H1 (cell line): ENCODE measurements at regions not wholly inside any gene's neighbourhood (a gene's known extent, or its start where the extent isn't known, plus 50 kb on each side); places are given as distances from the start of the nearest gene placed in this dataset.

Source experiments
- CTCF ChIA-PET: fragments of 300-600 bp; sonication (Branson Sonifier 250); formaldehyde crosslinking; loops from one replicate; lab custom pipeline; 2021; ENCODE audit not compliant: partially characterized antibody; lab: Charles Lee
- POLR2A ChIA-PET: fragments of 300-600 bp; sonication (Branson Sonifier 250); formaldehyde crosslinking; loops from one replicate; lab custom pipeline; 2021; ENCODE audit warnings: inconsistent platforms; ENCODE audit not compliant: partially characterized antibody; lab: Charles Lee
- DNase-seq, 2 experiments: peaks; one replicate each; pipeline versions ENCODE4 v3.0.0 to v3.0.0-alpha.2; 2010 to 2022; ENCODE audit warnings: low spot score in 2 of 2, low read depth in 1 of 2, mixed read lengths in 1 of 2
- FAIRE-seq: peaks from 2 replicates; lab custom pipeline; 2011; peaks lifted over from hg19 to GRCh38; lab: Jason Lieb, UNC
- H2AFZ ChIP-seq: 2 replicates; pipeline ENCODE4 v1.8.1; 2012; ENCODE audit warnings: low read length, inconsistent platforms
- H2AK5ac ChIP-seq: 2 replicates; pipeline ENCODE4 v1.6.1; 2013; ENCODE audit warnings: low read depth, low read length
- H2BK120ac ChIP-seq: replicated peaks from 2 replicates; pipeline ENCODE3; 2013; ENCODE audit warnings: low read depth, low read length, inconsistent platforms
- H2BK12ac ChIP-seq: 2 replicates; pipeline ENCODE4 v1.6.1; 2013; ENCODE audit warnings: low read depth, low read length
- H2BK15ac ChIP-seq: 2 replicates; pipeline ENCODE4 v1.6.1; 2013; ENCODE audit warnings: low read length
- H2BK20ac ChIP-seq: 2 replicates; pipeline ENCODE4 v1.6.1; 2013; ENCODE audit warnings: low read length
- H2BK5ac ChIP-seq: 2 replicates; pipeline ENCODE4 v1.6.1; 2013; ENCODE audit warnings: low read depth, low read length
- H3K14ac ChIP-seq: 2 replicates; pipeline ENCODE4 v1.6.1; 2013; ENCODE audit warnings: inconsistent platforms; ENCODE audit not compliant: insufficient read length
- H3K18ac ChIP-seq: 2 replicates; pipeline ENCODE4 v1.6.1; 2013; ENCODE audit warnings: low read length; ENCODE audit errors: extremely low read depth
- H3K23ac ChIP-seq: 2 replicates; pipeline ENCODE4 v1.6.1; 2013; ENCODE audit warnings: inconsistent platforms; ENCODE audit not compliant: insufficient read length
- H3K23me2 ChIP-seq: 2 replicates; pipeline ENCODE4 v1.6.1; 2013; ENCODE audit warnings: low read depth, low read length
- H3K27ac ChIP-seq: 2 replicates; pipeline ENCODE4 v1.6.1; 2011; ENCODE audit warnings: low read depth, low read length, inconsistent platforms
- H3K27me3 ChIP-seq, 4 experiments: replicated peaks in 1 of 4; 1 replicate in 1 of 4; 2 replicates in 3 of 4; pipeline versions ENCODE4 v1.6.1 to v1.8.1; 2011 to 2013; ENCODE audit warnings: low read length in 3 of 4, mild to moderate bottlenecking in 3 of 4, inconsistent platforms in 2 of 4, mixed read lengths in 2 of 4, moderate library complexity in 1 of 4; ENCODE audit not compliant: control insufficient read depth in 3 of 4, insufficient read depth in 3 of 4; ENCODE audit errors: extremely low read depth in 1 of 4
- H3K36me3 ChIP-seq, 4 experiments: 2 replicates each; pipeline versions ENCODE4 v1.6.1 to v1.8.1; 2011 to 2013; ENCODE audit warnings: mild to moderate bottlenecking in 4 of 4, low read length in 3 of 4, moderate library complexity in 2 of 4, control low read depth in 1 of 4, inconsistent platforms in 1 of 4; ENCODE audit not compliant: insufficient read depth in 4 of 4, control insufficient read depth in 2 of 4
- H3K4ac ChIP-seq: replicated peaks from 2 replicates; pipeline ENCODE3; 2013; ENCODE audit warnings: low read length, low read depth, mixed read lengths, inconsistent platforms; ENCODE audit not compliant: insufficient read length
- H3K4me1 ChIP-seq, 4 experiments: replicated peaks in 1 of 4; 1 replicate in 1 of 4; 2 replicates in 3 of 4; pipeline versions ENCODE4 v1.6.1 to v1.8.1; 2011 to 2013; ENCODE audit warnings: low read length in 3 of 4, inconsistent platforms in 2 of 4, mixed read lengths in 1 of 4; ENCODE audit not compliant: insufficient read depth in 4 of 4, control insufficient read depth in 3 of 4
- H3K4me2 ChIP-seq, 2 experiments: 2 replicates each; pipeline versions ENCODE4 v1.6.1 to v1.8.1; 2011 to 2013; ENCODE audit warnings: low read depth in 2 of 2, low read length in 2 of 2, control low read depth in 1 of 2, inconsistent platforms in 1 of 2, mild to moderate bottlenecking in 1 of 2; ENCODE audit not compliant: insufficient read depth in 1 of 2
- H3K4me3 ChIP-seq, 4 experiments: fragments of 200-600, 300-600 bp in 1 of 4; sonication (generic), shearing (Covaris generic), sonication (Bioruptor Twin) in 1 of 4; 2 replicates each; pipeline versions ENCODE4 v1.5.1 to v1.8.1; 2011 to 2016; ENCODE audit warnings: low read length in 4 of 4, low read depth in 3 of 4, control low read depth in 2 of 4, inconsistent platforms in 2 of 4, mild to moderate bottlenecking in 2 of 4, mixed read lengths in 1 of 4, moderate library complexity in 1 of 4; ENCODE audit not compliant: insufficient read depth in 2 of 4; ENCODE audit errors: extremely low read depth in 1 of 4
- H3K56ac ChIP-seq: replicated peaks from 2 replicates; pipeline ENCODE3; 2013; ENCODE audit warnings: low read depth, mild to moderate bottlenecking, mixed read lengths, low read length, inconsistent platforms; ENCODE audit not compliant: insufficient read length
- H3K79me1 ChIP-seq: 2 replicates; pipeline ENCODE4 v1.6.1; 2013; ENCODE audit warnings: low read depth, low read length, control low read depth
- H3K79me2 ChIP-seq, 2 experiments: 2 replicates each; pipeline versions ENCODE4 v1.6.1 to v1.8.1; 2012 to 2013; ENCODE audit warnings: low read length in 2 of 2, mild to moderate bottlenecking in 2 of 2, inconsistent platforms in 1 of 2; ENCODE audit not compliant: insufficient read depth in 2 of 2, control insufficient read depth in 1 of 2
- H3K9ac ChIP-seq, 4 experiments: replicated peaks in 1 of 4; 1 replicate in 1 of 4; 2 replicates in 3 of 4; pipeline versions ENCODE4 v1.6.1 to v1.8.1; 2011 to 2013; ENCODE audit warnings: low read depth in 3 of 4, low read length in 3 of 4, control low read depth in 2 of 4, mild to moderate bottlenecking in 2 of 4, moderate library complexity in 2 of 4, inconsistent platforms in 1 of 4; ENCODE audit errors: extremely low read depth in 1 of 4
- H3K9me3 ChIP-seq, 2 experiments: 2 replicates each; pipeline versions ENCODE4 v1.6.1 to v1.8.1; 2012 to 2013; ENCODE audit warnings: mild to moderate bottlenecking in 2 of 2, moderate library complexity in 2 of 2, control low read depth in 1 of 2, inconsistent platforms in 1 of 2, low read depth in 1 of 2, low read length in 1 of 2, mixed read lengths in 1 of 2; ENCODE audit not compliant: insufficient read depth in 2 of 2
- H4K20me1 ChIP-seq, 2 experiments: replicated peaks in 1 of 2; 2 replicates each; pipeline versions ENCODE3 to v1.8.1; 2011 to 2013; ENCODE audit warnings: inconsistent platforms in 2 of 2, low read length in 2 of 2, mild to moderate bottlenecking in 1 of 2; ENCODE audit not compliant: insufficient read depth in 2 of 2, control insufficient read depth in 1 of 2
- H4K5ac ChIP-seq: 2 replicates; pipeline ENCODE4 v1.6.1; 2013; ENCODE audit warnings: low read length, low read depth, mixed read lengths, inconsistent platforms; ENCODE audit not compliant: insufficient read length
- H4K8ac ChIP-seq: 2 replicates; pipeline ENCODE4 v1.8.0; 2013; ENCODE audit warnings: mild to moderate bottlenecking, moderate library complexity, low read length, inconsistent platforms; ENCODE audit not compliant: insufficient read depth; ENCODE audit errors: extremely low read depth
- H4K91ac ChIP-seq: replicated peaks from 2 replicates; pipeline ENCODE3; 2013; ENCODE audit warnings: low read length, mixed read lengths, inconsistent platforms; ENCODE audit not compliant: insufficient read length
- EZH2 ChIP-seq: fragments of 200-600 bp; sonication (generic); IDR thresholded peaks from 2 replicates; pipeline ENCODE4 v1.7.1; 2012; ENCODE audit warnings: low read depth, mild to moderate bottlenecking, moderate library complexity, low read length, inconsistent platforms; ENCODE audit not compliant: severe bottlenecking
- WGBS, 2 experiments: shearing (Covaris generic) in 1 of 2; methylation state at CpG; one replicate each; pipeline versions ENCODE4 v1.1.6 to v1.1.7; 2013 to 2015; ENCODE audit warnings: low lambda C conversion rate in 2 of 2, mixed read lengths in 2 of 2, inconsistent platforms in 1 of 2, low coverage in 1 of 2, missing lambda C conversion rate in 1 of 2; ENCODE audit not compliant: insufficient replicate concordance in 2 of 2, insufficient coverage in 1 of 2, insufficient read length in 1 of 2; ENCODE audit errors: extremely low coverage in 1 of 2, missing lambda C conversion rate in 1 of 2; 5-methylcytosine and 5-hydroxymethylcytosine counted together

GRCh38 chr20:16955971-16956370 is 207.8 kb downstream of the OTOR start:
- Histone ChIP-seq H4K20me1 (no peaks in the 10 kb centered on the region), H3K23ac (no peak overlapping the region), H3K4me3 (no peak overlapping the region), H3K18ac (no peak overlapping the region), H3K9me3 (peaks cover 4 to 5% of the 10 kb centered on the region in 2 experiments), H3K27me3 (no peaks in the 10 kb centered on the region), H4K5ac (no peak overlapping the region), H3K14ac (no peak overlapping the region), H4K91ac (no peak overlapping the region), H4K8ac (no peak overlapping the region), H3K23me2 (no peaks in the 10 kb centered on the region), H2BK120ac (no peak overlapping the region), H3K4me1 (peaks cover 0 to 4% (median 1%) of the 10 kb centered on the region in 4 experiments; a peak in 3 of 7 replicates), H2BK15ac (no peak overlapping the region), H3K79me2 (no peaks in the 10 kb centered on the region), H3K27ac (no peak overlapping the region), H2AK5ac (no peak overlapping the region), H2BK12ac (no peak overlapping the region), H3K4ac (no peak overlapping the region), H3K79me1 (no peaks in the 10 kb centered on the region), H3K56ac (no peak overlapping the region), H2AFZ (0 out of 2 replicates have a peak overlapping the region, but pooled peaks have one; percentile 45), H3K36me3 (no peaks in the 10 kb centered on the region), H3K4me2 (peak overlapping the region in 1 of 2 experiments; percentile 36; a peak in 1 of 4 replicates), H2BK20ac (no peak overlapping the region), H2BK5ac (no peak overlapping the region), H3K9ac (no peak overlapping the region)
- TF ChIP-seq EZH2 = no peak
- no peak for DNase-seq
- POLR2A ChIA-PET = no interaction called here
- CTCF ChIA-PET = interaction anchor here (0.6 kb wide), 1 partner anchor 134 kb away, joined by 4 read pairs; no protein-coding TSS in a partner anchor
- 65% methylated on average over 3 of the region's 3 CpGs; no CpG with 5 or more reads in 1 of the 2 experiments for WGBS, 2 experiments
- FAIRE-seq = no peak
